ENCODE measurements at regions not wholly inside any gene's neighbourhood (a gene's known extent, or its start where the extent isn't known, plus 50 kb on each side); places are given as distances from the start of the nearest gene placed in this dataset.

GRCh38 chr2:204361738-204362137 is 183.5 kb upstream of the PARD3B start:
- DNase-seq (ENCODE audit: low read depth) = no peak
- no peak overlapping the region for H3K4me3 ChIP-seq (ENCODE audit: low read depth, low read length)
- TF ChIP-seq CTCF (IDR thresholded peaks at IDR 0.05; ENCODE audit: insufficient read depth, low read length) = no peak

GRCh38 chr2:204362581-204362980 is 182.7 kb upstream of the PARD3B start:
- DNase-seq (ENCODE audit: low read depth) = no peak
- TF ChIP-seq CTCF (IDR thresholded peaks at IDR 0.05; ENCODE audit: insufficient read depth, low read length) = no peak
- no peak overlapping the region for H3K4me3 ChIP-seq (ENCODE audit: low read depth, low read length)

- no peak overlapping the region for H3K4me3 ChIP-seq (ENCODE audit: low read depth, low read length)
- no peak for DNase-seq (ENCODE audit: low read depth)
- TF ChIP-seq CTCF (IDR thresholded peaks at IDR 0.05; ENCODE audit: insufficient read depth, low read length) = no peak
Measured at GRCh38 chr2:204363513-204363912, 181.8 kb upstream of the PARD3B start.

- no peak overlapping the region for H3K4me3 ChIP-seq (ENCODE audit: low read depth, low read length)
- no peak for DNase-seq (ENCODE audit: low read depth)
- no peak for TF ChIP-seq CTCF (IDR thresholded peaks at IDR 0.05; ENCODE audit: insufficient read depth, low read length)
Measured at GRCh38 chr2:204364860-204365535, 180.3 kb upstream of the PARD3B start.

GRCh38 chr2:204365811-204366210 is 179.5 kb upstream of the PARD3B start:
- H3K4me3 ChIP-seq (ENCODE audit: low read depth, low read length) = no peak overlapping the region
- DNase-seq (ENCODE audit: low read depth) = no peak
- no peak for TF ChIP-seq CTCF (IDR thresholded peaks at IDR 0.05; ENCODE audit: insufficient read depth, low read length)

- TF ChIP-seq CTCF (IDR thresholded peaks at IDR 0.05; ENCODE audit: insufficient read depth, low read length) = no peak
- DNase-seq (ENCODE audit: low read depth) = no peak
Measured at GRCh38 chr2:204367466-204367865, 177.8 kb upstream of the PARD3B start.

GRCh38 chr2:204370172-204370718 is 175.0 kb upstream of the PARD3B start:
- DNase-seq (ENCODE audit: low read depth) = no peak
- H3K4me3 ChIP-seq (ENCODE audit: low read depth, low read length) = no peak overlapping the region
- TF ChIP-seq CTCF (IDR thresholded peaks at IDR 0.05; ENCODE audit: insufficient read depth, low read length) = no peak

More at GRCh38 chr2:204367466-204367865, 177.8 kb upstream of the PARD3B start:
- no peak overlapping the region for H3K4me3 ChIP-seq (ENCODE audit: low read depth, low read length)

Measured in fibroblast of the aortic adventitia (primary cell).